H7 (cell line): ENCODE measurements at regions not wholly inside any gene's neighbourhood (a gene's known extent, or its start where the extent isn't known, plus 50 kb on each side); places are given as distances from the start of the nearest gene placed in this dataset.
"Not testable (repeated sequence)": the region's sequence is repeated elsewhere in the genome, so short reads cannot be mapped to it uniquely, and the experiment has no call there.

Experiments used
- DNase-seq: peaks from one replicate; pipeline ENCODE4 v3.0.0; 2012
- H3K27me3 ChIP-seq: 2 replicates; pipeline ENCODE4 v1.6.0; 2011; ENCODE audit warnings: mild to moderate bottlenecking, low read length; ENCODE audit not compliant: control insufficient read depth, insufficient read depth
- H3K36me3 ChIP-seq: replicated peaks from 2 replicates; pipeline ENCODE4 v1.5.1; 2011; ENCODE audit warnings: low read length; ENCODE audit not compliant: control insufficient read depth, insufficient read depth
- H3K4me3 ChIP-seq: 2 replicates; pipeline ENCODE4 v1.5.1; 2011; ENCODE audit warnings: low read depth, mild to moderate bottlenecking, control low read depth, low read length, moderate library complexity; ENCODE audit not compliant: insufficient read depth

- Histone ChIP-seq H3K27me3 (no peaks in the 10 kb centered on the region), H3K36me3 (no peaks in the 10 kb centered on the region), H3K4me3 (no peak overlapping the region)
- no peak for DNase-seq
Observed at GRCh38 chr2:61737841-61738240, 116.0 kb downstream of the FAM161A start.

- Histone ChIP-seq H3K36me3 (no peaks in the 10 kb centered on the region), H3K4me3 (no peak overlapping the region), H3K27me3 (no peaks in the 10 kb centered on the region)
- no peak for DNase-seq
Observed at GRCh38 chr2:61736953-61737352, 116.9 kb downstream of the FAM161A start.

GRCh38 chr2:61733563-61733962, 120.3 kb downstream of the FAM161A start:
- no peak for DNase-seq
- Histone ChIP-seq H3K4me3 (no peak overlapping the region), H3K36me3 (no peaks in the 10 kb centered on the region), H3K27me3 (no peaks in the 10 kb centered on the region)

- H3K36me3 ChIP-seq = no peaks in the 10 kb centered on the region
- no peak for DNase-seq
- H3K27me3 ChIP-seq = no peaks in the 10 kb centered on the region
- H3K4me3 ChIP-seq = no peak overlapping the region
Observed at GRCh38 chr2:61732787-61733186, 121.1 kb downstream of the FAM161A start.

GRCh38 chr2:61727746-61728145, 126.1 kb downstream of the FAM161A start:
- no peak overlapping the region for H3K4me3 ChIP-seq
- H3K36me3 ChIP-seq = no peaks in the 10 kb centered on the region
- H3K27me3 ChIP-seq = no peaks in the 10 kb centered on the region
- DNase-seq = no peak

GRCh38 chr2:61726456-61727209, 127.2 kb downstream of the FAM161A start:
- H3K27me3 ChIP-seq = no peaks in the 10 kb centered on the region
- no peak for DNase-seq
- no peak overlapping the region for H3K4me3 ChIP-seq
- no peaks in the 10 kb centered on the region for H3K36me3 ChIP-seq

GRCh38 chr2:61723364-61723763, 130.5 kb downstream of the FAM161A start:
- H3K27me3 ChIP-seq, H3K4me3 ChIP-seq, H3K36me3 ChIP-seq, DNase-seq: not testable (repeated sequence)

GRCh38 chr2:61722800-61723199, 131.1 kb downstream of the FAM161A start:
- no peak for DNase-seq
- Histone ChIP-seq H3K4me3 (no peak overlapping the region), H3K27me3 (no peaks in the 10 kb centered on the region), H3K36me3 (no peaks in the 10 kb centered on the region)

GRCh38 chr2:61722318-61722717, 131.5 kb downstream of the FAM161A start:
- Histone ChIP-seq H3K4me3 (no peak overlapping the region), H3K36me3 (no peaks in the 10 kb centered on the region), H3K27me3 (no peaks in the 10 kb centered on the region)
- no peak for DNase-seq

GRCh38 chr2:61721382-61721781, 132.5 kb downstream of the FAM161A start:
- H3K36me3 ChIP-seq = no peaks in the 10 kb centered on the region
- no peak overlapping the region for H3K4me3 ChIP-seq
- H3K27me3 ChIP-seq = no peaks in the 10 kb centered on the region
- DNase-seq = no peak

- DNase-seq = no peak
- Histone ChIP-seq H3K36me3 (no peaks in the 10 kb centered on the region), H3K4me3 (no peak overlapping the region), H3K27me3 (no peaks in the 10 kb centered on the region)
Observed at GRCh38 chr2:61720911-61721310, 132.9 kb downstream of the FAM161A start.

- Histone ChIP-seq H3K27me3 (no peaks in the 10 kb centered on the region), H3K4me3 (no peak overlapping the region), H3K36me3 (no peaks in the 10 kb centered on the region)
- DNase-seq = no peak
Observed at GRCh38 chr2:61718965-61719364, 134.9 kb downstream of the FAM161A start.

GRCh38 chr2:61715506-61715905, 138.4 kb downstream of the FAM161A start:
- DNase-seq = no peak
- no peaks in the 10 kb centered on the region for H3K27me3 ChIP-seq
- no peaks in the 10 kb centered on the region for H3K36me3 ChIP-seq
- no peak overlapping the region for H3K4me3 ChIP-seq

GRCh38 chr2:61714210-61714609, 139.7 kb downstream of the FAM161A start:
- Histone ChIP-seq H3K27me3 (no peaks in the 10 kb centered on the region), H3K4me3 (no peak overlapping the region), H3K36me3 (no peaks in the 10 kb centered on the region)
- no peak for DNase-seq

GRCh38 chr2:61713457-61713856, 140.4 kb downstream of the FAM161A start:
- DNase-seq = no peak
- Histone ChIP-seq H3K27me3 (no peaks in the 10 kb centered on the region), H3K36me3 (no peaks in the 10 kb centered on the region), H3K4me3 (no peak overlapping the region)

- DNase-seq = no peak
- no peaks in the 10 kb centered on the region for H3K36me3 ChIP-seq
- H3K27me3 ChIP-seq = no peaks in the 10 kb centered on the region
- H3K4me3 ChIP-seq = no peak overlapping the region
Observed at GRCh38 chr2:61712060-61712459, 141.8 kb downstream of the FAM161A start.
